OCI-LY7 (cell line): ENCODE measurements at regions not wholly inside any gene's neighbourhood (a gene's known extent, or its start where the extent isn't known, plus 50 kb on each side); places are given as distances from the start of the nearest gene placed in this dataset.

Source experiments
- BruUV-seq: library from RNA; stranded (reverse); fragments of 400-500 nt; replicated peaks from 2 replicates; lab custom pipeline; 2021; lab: Mats Ljungman, UMichigan
- CTCF ChIA-PET: fragments of 300-600 bp; sonication (Branson Sonifier 250); formaldehyde crosslinking; loops from one replicate; lab custom pipeline; 2022; ENCODE audit warnings: antibody characterized with exemption; ENCODE audit not compliant: unreplicated experiment; lab: Charles Lee
- POLR2A ChIA-PET: fragments of 300-600 bp; sonication (Branson Sonifier 250); formaldehyde crosslinking; loops from one replicate; lab custom pipeline; 2022; ENCODE audit warnings: antibody characterized with exemption; lab: Charles Lee
- DNase-seq: peaks from one replicate; pipeline ENCODE4 v3.0.0-alpha.2; 2015; ENCODE audit warnings: low spot score
- H2AFZ ChIP-seq: fragments of 200-600 bp; sonication (generic), shearing (Covaris generic); 2 replicates; pipeline ENCODE4 v1.6.1; 2014; ENCODE audit warnings: mild to moderate bottlenecking, antibody characterized with exemption, low read length, moderate library complexity
- H3K27ac ChIP-seq: fragments of 200-600 bp; sonication (generic); 2 replicates; pipeline ENCODE4 v1.5.1; 2014; ENCODE audit warnings: mixed run types, low read depth, mild to moderate bottlenecking, moderate library complexity, low read length, inconsistent platforms; ENCODE audit not compliant: poor library complexity, severe bottlenecking
- H3K36me3 ChIP-seq: fragments of 200-600 bp; sonication (generic); 2 replicates; pipeline ENCODE4 v1.6.1; 2014; ENCODE audit warnings: mild to moderate bottlenecking, antibody characterized with exemption, low read length, moderate library complexity, mixed read lengths; ENCODE audit not compliant: insufficient read depth
- H3K4me1 ChIP-seq: fragments of 200-600 bp; sonication (generic); 2 replicates; pipeline ENCODE4 v1.5.1; 2014; ENCODE audit warnings: mild to moderate bottlenecking, low read length; ENCODE audit not compliant: insufficient read depth, poor library complexity, severe bottlenecking
- H3K4me2 ChIP-seq: fragments of 200-600 bp; sonication (generic); 2 replicates; pipeline ENCODE4 v1.6.1; 2014; ENCODE audit warnings: mild to moderate bottlenecking, low read length
- H3K4me3 ChIP-seq: fragments of 200-600 bp; sonication (generic); 2 replicates; pipeline ENCODE4 v1.5.1; 2014; ENCODE audit warnings: mild to moderate bottlenecking, low read depth, low read length; ENCODE audit not compliant: poor library complexity, severe bottlenecking
- H3K79me2 ChIP-seq: fragments of 200-600 bp; sonication (generic); 2 replicates; pipeline ENCODE4 v1.6.1; 2016; ENCODE audit warnings: low read depth, mild to moderate bottlenecking, low read length, moderate library complexity, mixed read lengths; ENCODE audit not compliant: insufficient read depth
- H3K9me2 ChIP-seq: fragments of 200-600 bp; sonication (generic); 2 replicates; pipeline ENCODE4 v1.6.1; 2016; ENCODE audit warnings: mild to moderate bottlenecking, low read length, mixed read lengths; ENCODE audit not compliant: insufficient read depth
- H3K9me3 ChIP-seq: fragments of 200-600 bp; sonication (generic); 2 replicates; pipeline ENCODE4 v1.6.1; 2014; ENCODE audit warnings: mild to moderate bottlenecking, mixed run types, low read length, mixed read lengths
- H4K20me1 ChIP-seq: fragments of 200-600 bp; sonication (generic); 2 replicates; pipeline ENCODE4 v1.6.1; 2014; ENCODE audit warnings: mild to moderate bottlenecking, antibody characterized with exemption, low read length, moderate library complexity, mixed read lengths; ENCODE audit not compliant: insufficient read depth
- EZH2phosphoT487 ChIP-seq: fragments of 200-600 bp; sonication (generic); IDR thresholded peaks from 2 replicates; pipeline ENCODE4 v1.6.1; 2018; ENCODE audit warnings: low read depth, borderline replicate concordance, mild to moderate bottlenecking, mixed run types, antibody characterized with exemption, low read length, moderate library complexity, mixed read lengths
- intact Hi-C: fragments of 100-400 bp; cut with micrococcal nuclease; formaldehyde crosslinking; loops from one replicate; pipeline ENCODE4 v1.10.0; 2022; ENCODE audit not compliant: unreplicated experiment
- TF ChIP-seq, protein P1 (sequence below): fragments of 200-600 bp; sonication (generic); conservative IDR thresholded peaks from 2 replicates; pipeline ENCODE4 v1.5.1; 2014; ENCODE audit warnings: mild to moderate bottlenecking, antibody characterized with exemption, low read length, moderate library complexity, mixed read lengths

DNA sequence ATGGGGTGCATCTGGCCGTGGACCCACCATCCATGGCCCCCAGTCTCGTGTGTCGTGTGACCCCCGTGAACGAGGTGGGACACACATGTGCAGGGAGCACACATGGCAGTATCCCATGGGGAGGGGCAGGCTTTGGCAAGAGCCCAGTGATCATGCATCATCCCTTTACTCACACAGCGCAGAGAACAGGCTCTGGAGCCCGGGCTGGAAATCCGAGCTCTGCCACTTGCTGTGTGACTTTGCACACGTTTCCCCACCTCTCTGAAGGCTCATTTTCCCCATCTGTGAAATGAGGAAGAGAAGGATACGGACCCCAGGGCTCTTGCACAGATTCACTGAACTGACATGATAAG, 119.9 kb downstream of the PHETA1 start:
- ChIA-PET POLR2A (no interaction called here), CTCF (no interaction called here)
- Histone ChIP-seq H3K9me2 (no peaks in the 10 kb centered on the region), H3K79me2 (no peaks in the 10 kb centered on the region), H3K27ac (no peak overlapping the region), H3K4me1 (no peaks in the 10 kb centered on the region), H3K36me3 (no peaks in the 10 kb centered on the region), H4K20me1 (no peaks in the 10 kb centered on the region), H3K4me3 (no peak overlapping the region), H3K9me3 (no peaks in the 10 kb centered on the region), H2AFZ (no peak overlapping the region), H3K4me2 (no peak overlapping the region)
- no TSS peak for BruUV-seq
- intact Hi-C loops, result no loop called here
- TF ChIP-seq EZH2phosphoT487, result no peak
- TF ChIP-seq, protein P1, sequence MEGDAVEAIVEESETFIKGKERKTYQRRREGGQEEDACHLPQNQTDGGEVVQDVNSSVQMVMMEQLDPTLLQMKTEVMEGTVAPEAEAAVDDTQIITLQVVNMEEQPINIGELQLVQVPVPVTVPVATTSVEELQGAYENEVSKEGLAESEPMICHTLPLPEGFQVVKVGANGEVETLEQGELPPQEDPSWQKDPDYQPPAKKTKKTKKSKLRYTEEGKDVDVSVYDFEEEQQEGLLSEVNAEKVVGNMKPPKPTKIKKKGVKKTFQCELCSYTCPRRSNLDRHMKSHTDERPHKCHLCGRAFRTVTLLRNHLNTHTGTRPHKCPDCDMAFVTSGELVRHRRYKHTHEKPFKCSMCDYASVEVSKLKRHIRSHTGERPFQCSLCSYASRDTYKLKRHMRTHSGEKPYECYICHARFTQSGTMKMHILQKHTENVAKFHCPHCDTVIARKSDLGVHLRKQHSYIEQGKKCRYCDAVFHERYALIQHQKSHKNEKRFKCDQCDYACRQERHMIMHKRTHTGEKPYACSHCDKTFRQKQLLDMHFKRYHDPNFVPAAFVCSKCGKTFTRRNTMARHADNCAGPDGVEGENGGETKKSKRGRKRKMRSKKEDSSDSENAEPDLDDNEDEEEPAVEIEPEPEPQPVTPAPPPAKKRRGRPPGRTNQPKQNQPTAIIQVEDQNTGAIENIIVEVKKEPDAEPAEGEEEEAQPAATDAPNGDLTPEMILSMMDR, result no peak
- no peak for DNase-seq

DNA sequence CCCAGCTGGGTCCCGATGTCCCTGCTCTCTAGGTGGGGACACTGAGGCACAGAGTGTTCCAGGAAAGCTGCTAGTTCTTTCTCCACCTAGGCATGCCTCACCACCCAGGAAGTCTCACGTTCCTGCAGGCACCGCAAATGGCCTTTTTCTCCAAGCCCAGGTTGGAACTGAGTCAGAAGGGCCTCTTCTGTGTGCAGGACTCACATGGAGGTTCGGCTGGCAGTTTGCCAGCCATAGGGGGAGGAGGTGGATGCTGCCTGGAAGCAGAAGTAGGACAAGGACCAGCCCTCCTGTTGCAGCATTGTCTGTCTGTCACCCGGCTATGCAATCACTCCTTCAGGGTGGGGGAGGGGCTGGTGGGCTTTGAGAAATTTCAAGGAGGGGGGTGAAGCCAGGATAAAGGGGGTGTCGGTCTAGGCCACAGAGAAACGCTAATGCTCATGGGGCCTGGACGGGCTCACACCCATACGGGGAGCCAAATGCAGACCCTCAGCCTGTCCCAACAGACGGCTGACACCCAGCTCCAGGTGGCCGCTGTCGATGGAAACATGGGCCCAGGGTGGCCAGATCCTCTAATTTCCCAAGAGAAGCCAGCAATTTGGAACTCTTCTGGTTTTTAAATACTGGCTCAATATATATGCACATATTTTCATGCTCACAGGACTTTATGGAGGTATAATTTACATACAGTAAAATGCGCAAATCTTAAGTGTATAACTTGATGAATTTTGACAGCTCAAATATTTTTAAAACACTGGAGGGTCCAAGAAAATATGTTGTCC, 120.5 kb downstream of the PHETA1 start:
- no peaks in the 10 kb centered on the region for H3K79me2 ChIP-seq
- CTCF ChIA-PET, result no interaction called here
- H2AFZ ChIP-seq, result no peak overlapping the region
- TF ChIP-seq, protein P1, result no peak
- TF ChIP-seq EZH2phosphoT487, result no peak
- H3K4me1 ChIP-seq, result no peaks in the 10 kb centered on the region
- no peak overlapping the region for H3K4me2 ChIP-seq
- no TSS peak for BruUV-seq
- no peak overlapping the region for H3K27ac ChIP-seq
- H3K9me2 ChIP-seq, result no peaks in the 10 kb centered on the region
- no peak for DNase-seq
- H3K36me3 ChIP-seq, result no peaks in the 10 kb centered on the region
- no peaks in the 10 kb centered on the region for H4K20me1 ChIP-seq
- no peak overlapping the region for H3K4me3 ChIP-seq
- no peaks in the 10 kb centered on the region for H3K9me3 ChIP-seq
- intact Hi-C loops, result no loop called here
- POLR2A ChIA-PET, result no interaction called here

DNA sequence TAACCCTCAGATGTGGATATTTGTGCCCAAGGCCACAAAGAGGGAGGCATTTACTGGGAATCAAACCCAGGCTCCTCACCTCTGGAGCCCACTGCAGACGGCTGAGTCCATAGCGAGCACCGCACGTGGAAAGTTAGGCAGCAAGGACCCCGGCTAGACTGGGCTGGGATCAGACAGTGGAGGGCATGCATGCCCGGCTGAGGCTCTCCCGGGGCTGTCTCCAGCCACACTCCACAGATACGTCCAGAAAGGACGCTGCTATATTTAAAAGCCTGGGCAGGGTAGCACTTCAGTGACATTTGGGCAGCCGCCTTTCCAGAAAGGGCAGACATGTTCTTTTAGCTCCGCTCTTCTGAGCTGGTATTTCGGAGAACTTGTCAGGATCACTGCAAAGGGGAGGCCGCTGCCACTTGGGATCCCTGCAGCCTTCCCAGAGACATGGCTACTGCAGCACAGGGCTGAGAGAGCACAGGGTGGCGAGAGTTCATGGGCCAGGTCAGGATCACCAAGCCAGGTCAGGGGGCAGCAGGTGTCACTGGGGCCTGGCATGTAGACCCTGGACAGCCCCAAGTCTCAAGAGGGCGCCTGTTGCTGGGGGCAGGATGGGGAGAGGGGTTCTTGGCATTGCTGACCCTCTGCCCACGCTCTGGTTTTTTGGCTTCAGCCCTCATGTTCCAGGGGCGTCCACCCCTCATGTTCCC, 121.7 kb downstream of the PHETA1 start:
- no peak overlapping the region for H3K27ac ChIP-seq
- intact Hi-C loops, result no loop called here
- DNase-seq, result no peak
- BruUV-seq, result no TSS peak
- no peaks in the 10 kb centered on the region for H3K9me2 ChIP-seq
- CTCF ChIA-PET, result no interaction called here
- H3K9me3 ChIP-seq, result no peaks in the 10 kb centered on the region
- TF ChIP-seq, protein P1, result no peak
- no peak for TF ChIP-seq EZH2phosphoT487
- no peaks in the 10 kb centered on the region for H3K4me1 ChIP-seq
- no peaks in the 10 kb centered on the region for H4K20me1 ChIP-seq
- H2AFZ ChIP-seq, result no peak overlapping the region
- no peak overlapping the region for H3K4me3 ChIP-seq
- no peaks in the 10 kb centered on the region for H3K79me2 ChIP-seq
- no peak overlapping the region for H3K4me2 ChIP-seq
- H3K36me3 ChIP-seq, result no peaks in the 10 kb centered on the region
- POLR2A ChIA-PET, result no interaction called here
